Erythroblast (primary cell): ENCODE measurements at regions not wholly inside any gene's neighbourhood (a gene's known extent, or its start where the extent isn't known, plus 50 kb on each side); places are given as distances from the start of the nearest gene placed in this dataset.

Source experiments
- GATA1 ChIP-seq: IDR thresholded peaks from 2 replicates; pipeline ENCODE4 v1.6.1; 2011; ENCODE audit warnings: low read depth, mild to moderate bottlenecking, control low read depth, low read length, moderate library complexity
- POLR2A ChIP-seq: IDR thresholded peaks from 2 replicates; pipeline ENCODE4 v1.6.1; 2011; ENCODE audit warnings: mild to moderate bottlenecking, low read length

DNA sequence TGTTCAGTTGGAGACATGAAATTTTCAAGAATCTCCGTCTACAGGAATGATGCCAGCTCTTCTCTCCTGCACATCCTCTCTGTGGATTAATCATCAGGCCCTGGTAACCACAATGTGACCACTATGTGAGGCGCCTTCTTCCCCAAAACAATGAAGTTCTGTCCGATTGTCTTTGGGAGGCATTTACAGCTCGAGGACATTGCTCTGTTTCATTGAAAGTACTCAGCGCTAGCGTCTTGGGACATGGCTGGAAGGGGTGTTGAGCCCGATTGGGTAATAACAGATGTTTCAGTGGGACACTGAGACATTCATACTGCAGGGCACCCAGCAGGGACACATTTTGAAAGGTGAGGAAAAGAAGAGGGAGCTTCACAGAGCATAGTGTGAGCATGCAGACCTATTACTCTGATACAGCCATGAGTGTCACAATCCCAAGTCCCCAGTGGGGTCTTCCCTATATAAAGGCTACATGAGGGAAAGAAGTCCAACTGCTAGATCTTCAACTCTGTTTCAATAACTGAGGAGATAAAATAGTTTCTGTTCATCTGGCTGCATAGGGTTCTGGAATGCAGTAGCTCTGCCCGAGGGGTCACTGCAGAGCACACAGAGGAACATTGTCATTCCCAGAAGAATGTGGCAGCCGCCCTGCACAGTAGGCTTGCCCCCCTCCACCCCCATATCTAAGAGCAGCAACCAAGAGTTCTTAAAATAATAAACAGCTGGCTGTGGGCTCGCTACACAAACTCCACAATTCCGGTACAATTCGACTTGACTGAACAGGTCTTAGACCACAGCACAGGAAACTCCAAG, 237.3 kb downstream of the OSR1 start:
- TF ChIP-seq POLR2A, result no peak
- TF ChIP-seq GATA1, result no peak
